ENCODE measurements at regions not wholly inside any gene's neighbourhood (a gene's known extent, or its start where the extent isn't known, plus 50 kb on each side); places are given as distances from the start of the nearest gene placed in this dataset.

DNA sequence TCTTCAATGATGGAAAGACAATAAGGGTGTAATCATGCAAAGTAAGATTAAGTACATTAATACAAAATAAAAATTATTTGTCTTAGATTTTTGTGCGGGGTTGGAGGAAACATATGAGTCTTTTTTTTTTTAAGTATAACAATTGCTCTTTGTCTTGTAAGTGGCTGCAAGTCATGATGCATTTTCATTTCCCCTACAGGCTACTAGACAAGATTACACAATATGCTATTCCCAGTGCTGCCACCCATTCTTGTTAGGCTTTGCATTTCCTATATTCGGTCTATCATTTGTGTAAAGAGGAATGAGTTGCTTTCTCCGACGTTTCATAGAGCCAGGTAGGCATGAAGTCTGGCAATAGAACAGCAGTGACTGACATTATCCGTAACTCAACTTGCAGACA is 294.2 kb upstream of the CYLC2 start:
- H3K79me1 ChIP-seq (replicated peaks; ENCODE audit: low read length, poor library complexity, severe bottlenecking), result no peaks in the 10 kb centered on the region
- DNase-seq, result no peak
- H3K27ac ChIP-seq (ENCODE audit: low read length, poor library complexity, severe bottlenecking), result no peak overlapping the region
- no peak overlapping the region for H2BK12ac ChIP-seq (ENCODE audit: low read length in 2 of 2)
- 80% methylated on average over 4 of the region's 5 CpGs for WGBS
- H2BK120ac ChIP-seq (ENCODE audit: low read depth, low read length), result no peak overlapping the region
- no peaks in the 10 kb centered on the region for H3K36me3 ChIP-seq (ENCODE audit: control insufficient read depth in 1 of 2, insufficient read depth in 2 of 2, low read depth in 1 of 2, low read length in 2 of 2)
- no peak overlapping the region for H3K4me2 ChIP-seq (ENCODE audit: low read length, poor library complexity, severe bottlenecking)
- no peak overlapping the region for H2BK5ac ChIP-seq (ENCODE audit: low read depth, low read length, poor library complexity, severe bottlenecking)
- H4K91ac ChIP-seq (ENCODE audit: low read length), result no peak overlapping the region
- H3K27me3 ChIP-seq (ENCODE audit: control insufficient read depth in 1 of 2, insufficient read depth in 1 of 2, low read length in 2 of 2), result no peaks in the 10 kb centered on the region
- H3K4me3 ChIP-seq (ENCODE audit: insufficient read depth in 1 of 2, low read depth in 1 of 2, low read length in 2 of 2), result no peak overlapping the region
- H3K14ac ChIP-seq (ENCODE audit: low read length in 2 of 2), result no peak overlapping the region
- no peak overlapping the region for H4K8ac ChIP-seq (ENCODE audit: low read length)
- H3K9ac ChIP-seq (ENCODE audit: low read length), result no peak overlapping the region
- H2AK5ac ChIP-seq (ENCODE audit: low read length, severe bottlenecking), result no peak overlapping the region
- H2BK15ac ChIP-seq (ENCODE audit: low read depth, poor library complexity, severe bottlenecking), result no peak overlapping the region
- no peak overlapping the region for H3K23ac ChIP-seq (ENCODE audit: low read length in 2 of 2)
- H2AFZ ChIP-seq (ENCODE audit: low read depth, low read length), result no peak overlapping the region
- no peak overlapping the region for H3K18ac ChIP-seq (ENCODE audit: low read depth in 1 of 2, low read length in 2 of 2)
- no peaks in the 10 kb centered on the region for H3K4me1 ChIP-seq (ENCODE audit: control insufficient read depth, insufficient read depth, low read depth, low read length)
- H3K9me3 ChIP-seq (ENCODE audit: control insufficient read depth, low read length), result peaks cover 5% of the 10 kb centered on the region
- no peak overlapping the region for H3K4ac ChIP-seq (ENCODE audit: low read depth in 1 of 2, low read length in 2 of 2)

DNA sequence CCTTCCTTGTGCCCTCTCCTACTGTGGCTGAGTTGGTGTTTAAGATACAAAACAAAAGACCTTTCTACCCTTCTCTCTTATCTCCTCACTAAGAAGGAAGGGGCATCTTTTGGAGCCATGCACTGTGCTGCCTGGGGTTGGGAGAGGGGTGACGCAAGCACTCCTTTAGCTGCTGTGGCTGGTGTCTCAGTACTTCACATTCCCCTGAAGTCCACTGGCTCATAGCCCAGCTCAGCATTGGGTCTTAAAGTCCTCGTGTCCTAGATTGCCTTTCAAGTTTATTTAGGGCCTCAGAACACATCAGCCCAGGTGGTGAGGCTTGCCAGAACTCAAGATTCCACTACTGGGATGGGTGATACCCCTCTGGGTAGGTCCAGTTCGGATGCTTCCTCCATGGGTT is 325.9 kb upstream of the CYLC2 start:
- Histone ChIP-seq H2AFZ (ENCODE audit: low read depth, low read length) (no peak overlapping the region), H2BK5ac (ENCODE audit: low read depth, low read length, poor library complexity, severe bottlenecking) (no peak overlapping the region), H3K4ac (ENCODE audit: low read depth in 1 of 2, low read length in 2 of 2) (no peak overlapping the region), H3K14ac (ENCODE audit: low read length in 2 of 2) (no peak overlapping the region), H2BK120ac (ENCODE audit: low read depth, low read length) (no peak overlapping the region), H2BK15ac (ENCODE audit: low read depth, poor library complexity, severe bottlenecking) (no peak overlapping the region), H3K18ac (ENCODE audit: low read depth in 1 of 2, low read length in 2 of 2) (no peak overlapping the region), H3K9ac (ENCODE audit: low read length) (no peak overlapping the region), H3K79me1 (replicated peaks; ENCODE audit: low read length, poor library complexity, severe bottlenecking) (no peaks in the 10 kb centered on the region), H4K91ac (ENCODE audit: low read length) (no peak overlapping the region), H3K9me3 (ENCODE audit: control insufficient read depth, low read length) (peaks cover 12% of the 10 kb centered on the region), H4K8ac (ENCODE audit: low read length) (no peak overlapping the region), H3K27ac (ENCODE audit: low read length, poor library complexity, severe bottlenecking) (no peak overlapping the region), H3K36me3 (ENCODE audit: control insufficient read depth in 1 of 2, insufficient read depth in 2 of 2, low read depth in 1 of 2, low read length in 2 of 2) (no peaks in the 10 kb centered on the region), H3K27me3 (ENCODE audit: control insufficient read depth in 1 of 2, insufficient read depth in 1 of 2, low read length in 2 of 2) (no peaks in the 10 kb centered on the region), H2BK12ac (ENCODE audit: low read length in 2 of 2) (no peak overlapping the region), H3K4me3 (ENCODE audit: insufficient read depth in 1 of 2, low read depth in 1 of 2, low read length in 2 of 2) (no peak overlapping the region), H3K23ac (ENCODE audit: low read length in 2 of 2) (no peak overlapping the region), H2AK5ac (ENCODE audit: low read length, severe bottlenecking) (no peak overlapping the region), H3K4me2 (ENCODE audit: low read length, poor library complexity, severe bottlenecking) (no peak overlapping the region), H3K4me1 (ENCODE audit: control insufficient read depth, insufficient read depth, low read depth, low read length) (no peaks in the 10 kb centered on the region)
- WGBS, result 63% methylated on average over 3 of the region's 3 CpGs
- DNase-seq, result no peak

DNA sequence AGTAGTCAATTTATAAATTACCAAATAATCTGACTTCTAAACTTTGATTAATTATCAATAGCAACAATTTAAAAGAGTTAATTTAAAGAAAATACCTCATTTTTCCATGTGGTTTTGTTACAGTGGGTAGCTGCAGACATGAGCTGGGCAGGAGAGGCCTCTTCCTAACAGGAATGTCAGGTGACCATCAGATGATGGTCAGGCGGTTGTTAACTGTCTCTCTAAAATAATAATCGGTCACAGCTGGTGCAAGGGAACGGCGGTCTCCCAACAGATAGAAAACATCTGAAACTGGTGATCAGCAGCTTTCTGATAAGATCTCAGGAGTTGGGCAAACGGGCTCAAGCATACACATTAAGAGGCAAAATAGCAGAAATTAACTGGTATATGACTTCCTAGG is 342.7 kb upstream of the CYLC2 start:
- H3K9me3 ChIP-seq (ENCODE audit: control insufficient read depth, low read length), result peaks cover 5% of the 10 kb centered on the region
- H4K8ac ChIP-seq (ENCODE audit: low read length), result no peak overlapping the region
- H2BK15ac ChIP-seq (ENCODE audit: low read depth, poor library complexity, severe bottlenecking), result no peak overlapping the region
- no peak overlapping the region for H3K9ac ChIP-seq (ENCODE audit: low read length)
- H3K4me1 ChIP-seq (ENCODE audit: control insufficient read depth, insufficient read depth, low read depth, low read length), result no peaks in the 10 kb centered on the region
- H3K14ac ChIP-seq (ENCODE audit: low read length in 2 of 2), result no peak overlapping the region
- no peak for DNase-seq
- H2BK120ac ChIP-seq (ENCODE audit: low read depth, low read length), result no peak overlapping the region
- no peak overlapping the region for H3K23ac ChIP-seq (ENCODE audit: low read length in 2 of 2)
- H3K4ac ChIP-seq (ENCODE audit: low read depth in 1 of 2, low read length in 2 of 2), result no peak overlapping the region
- no peak overlapping the region for H3K18ac ChIP-seq (ENCODE audit: low read depth in 1 of 2, low read length in 2 of 2)
- no peaks in the 10 kb centered on the region for H3K27me3 ChIP-seq (ENCODE audit: control insufficient read depth in 1 of 2, insufficient read depth in 1 of 2, low read length in 2 of 2)
- H2AFZ ChIP-seq (ENCODE audit: low read depth, low read length), result no peak overlapping the region
- no peak overlapping the region for H4K91ac ChIP-seq (ENCODE audit: low read length)
- H2BK12ac ChIP-seq (ENCODE audit: low read length in 2 of 2), result no peak overlapping the region
- H2AK5ac ChIP-seq (ENCODE audit: low read length, severe bottlenecking), result no peak overlapping the region
- no peak overlapping the region for H2BK5ac ChIP-seq (ENCODE audit: low read depth, low read length, poor library complexity, severe bottlenecking)
- H3K4me3 ChIP-seq (ENCODE audit: insufficient read depth in 1 of 2, low read depth in 1 of 2, low read length in 2 of 2), result no peak overlapping the region
- no peak overlapping the region for H3K4me2 ChIP-seq (ENCODE audit: low read length, poor library complexity, severe bottlenecking)
- H3K27ac ChIP-seq (ENCODE audit: low read length, poor library complexity, severe bottlenecking), result no peak overlapping the region
- H3K36me3 ChIP-seq (ENCODE audit: control insufficient read depth in 1 of 2, insufficient read depth in 2 of 2, low read depth in 1 of 2, low read length in 2 of 2), result no peaks in the 10 kb centered on the region
- WGBS, result 83% methylated on average over 5 of the region's 5 CpGs
- H3K79me1 ChIP-seq (replicated peaks; ENCODE audit: low read length, poor library complexity, severe bottlenecking), result no peaks in the 10 kb centered on the region

DNA sequence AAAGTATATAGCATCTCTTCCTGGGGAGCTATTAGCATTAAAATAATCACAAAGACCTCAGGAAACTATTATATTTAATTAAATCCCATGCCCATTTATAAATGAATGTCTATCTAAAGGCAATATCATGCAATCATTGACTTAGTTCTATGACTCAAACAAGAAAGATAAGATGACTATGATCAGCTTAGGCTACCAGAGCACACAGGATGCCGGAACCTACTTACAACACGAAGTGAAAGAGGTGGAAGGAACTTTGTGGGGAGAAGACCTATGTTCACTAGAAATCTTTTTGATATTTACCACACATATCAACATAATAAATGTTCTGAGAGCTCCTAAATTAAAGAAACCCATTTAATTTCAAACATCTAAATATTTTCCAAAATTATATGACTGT is 344.2 kb upstream of the CYLC2 start:
- H2AK5ac ChIP-seq (ENCODE audit: low read length, severe bottlenecking), result no peak overlapping the region
- no peak overlapping the region for H4K8ac ChIP-seq (ENCODE audit: low read length)
- H3K4ac ChIP-seq (ENCODE audit: low read depth in 1 of 2, low read length in 2 of 2), result no peak overlapping the region
- H3K4me1 ChIP-seq (ENCODE audit: control insufficient read depth, insufficient read depth, low read depth, low read length), result no peaks in the 10 kb centered on the region
- no peaks in the 10 kb centered on the region for H3K79me1 ChIP-seq (replicated peaks; ENCODE audit: low read length, poor library complexity, severe bottlenecking)
- H3K9ac ChIP-seq (ENCODE audit: low read length), result no peak overlapping the region
- H3K27me3 ChIP-seq (ENCODE audit: control insufficient read depth in 1 of 2, insufficient read depth in 1 of 2, low read length in 2 of 2), result no peaks in the 10 kb centered on the region
- no peak overlapping the region for H3K4me2 ChIP-seq (ENCODE audit: low read length, poor library complexity, severe bottlenecking)
- WGBS, result no CpG with 5 or more reads among the region's 2 CpGs
- H3K23ac ChIP-seq (ENCODE audit: low read length in 2 of 2), result no peak overlapping the region
- H3K9me3 ChIP-seq (ENCODE audit: control insufficient read depth, low read length), result peaks cover 5% of the 10 kb centered on the region
- H3K36me3 ChIP-seq (ENCODE audit: control insufficient read depth in 1 of 2, insufficient read depth in 2 of 2, low read depth in 1 of 2, low read length in 2 of 2), result no peaks in the 10 kb centered on the region
- H2AFZ ChIP-seq (ENCODE audit: low read depth, low read length), result no peak overlapping the region
- H3K18ac ChIP-seq (ENCODE audit: low read depth in 1 of 2, low read length in 2 of 2), result no peak overlapping the region
- no peak overlapping the region for H2BK120ac ChIP-seq (ENCODE audit: low read depth, low read length)
- no peak overlapping the region for H3K27ac ChIP-seq (ENCODE audit: low read length, poor library complexity, severe bottlenecking)
- no peak overlapping the region for H3K14ac ChIP-seq (ENCODE audit: low read length in 2 of 2)
- H2BK15ac ChIP-seq (ENCODE audit: low read depth, poor library complexity, severe bottlenecking), result no peak overlapping the region
- H3K4me3 ChIP-seq (ENCODE audit: insufficient read depth in 1 of 2, low read depth in 1 of 2, low read length in 2 of 2), result no peak overlapping the region
- no peak overlapping the region for H2BK12ac ChIP-seq (ENCODE audit: low read length in 2 of 2)
- no peak overlapping the region for H2BK5ac ChIP-seq (ENCODE audit: low read depth, low read length, poor library complexity, severe bottlenecking)
- DNase-seq, result no peak
- H4K91ac ChIP-seq (ENCODE audit: low read length), result no peak overlapping the region
